C4-2B (cell line): ENCODE measurements at regions not wholly inside any gene's neighbourhood (a gene's known extent, or its start where the extent isn't known, plus 50 kb on each side); places are given as distances from the start of the nearest gene placed in this dataset.

Experiments
- H3K27ac ChIP-seq: fragments of 450-650 bp; 2 replicates; pipeline ENCODE4 v1.5.1; 2017
- ZFX ChIP-seq: fragments of 450-650 bp; IDR thresholded peaks from 2 replicates; pipeline ENCODE4 v1.6.1; 2017
- TF ChIP-seq, protein P1 (sequence below): fragments of 450-650 bp; conservative IDR thresholded peaks from 2 replicates; pipeline ENCODE4 v1.5.1; 2017; ENCODE audit warnings: mild to moderate bottlenecking

DNA sequence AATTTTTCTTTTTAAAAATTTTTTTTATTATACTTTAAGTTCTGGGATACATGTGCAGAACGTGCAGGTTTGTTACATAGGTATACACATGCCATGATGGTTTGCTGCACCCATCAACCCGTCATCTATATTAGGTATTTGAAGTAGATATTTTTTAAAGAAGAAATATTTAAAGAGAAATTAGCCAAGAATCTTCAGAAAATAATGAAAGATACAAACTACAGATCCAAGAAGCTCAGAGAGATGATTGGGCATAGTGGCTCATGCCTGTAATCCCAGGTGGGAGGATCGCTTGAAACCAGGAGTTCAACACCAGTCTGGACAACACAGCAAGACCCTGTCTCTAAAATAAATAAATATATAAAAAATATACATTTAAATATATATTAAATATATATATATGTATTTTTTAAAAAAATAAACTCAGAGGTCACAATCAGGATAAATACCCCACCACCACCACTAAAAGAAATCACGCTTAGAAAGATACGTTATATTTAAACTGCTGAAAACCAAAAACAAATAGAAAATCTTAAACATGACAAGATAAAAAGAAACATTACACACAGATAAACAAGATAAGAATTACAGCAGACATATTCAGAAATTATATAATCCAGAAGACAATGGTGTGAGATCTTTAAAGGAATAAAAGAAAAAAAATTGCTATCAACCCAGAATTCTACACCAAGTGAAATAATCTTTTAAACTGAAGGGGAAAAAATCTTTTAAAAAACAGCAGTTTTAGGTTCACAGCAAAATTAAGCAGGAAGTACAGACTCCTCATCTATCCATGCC is 57.5 kb downstream of the CSF2 start:
- TF ChIP-seq ZFX: no peak

DNA sequence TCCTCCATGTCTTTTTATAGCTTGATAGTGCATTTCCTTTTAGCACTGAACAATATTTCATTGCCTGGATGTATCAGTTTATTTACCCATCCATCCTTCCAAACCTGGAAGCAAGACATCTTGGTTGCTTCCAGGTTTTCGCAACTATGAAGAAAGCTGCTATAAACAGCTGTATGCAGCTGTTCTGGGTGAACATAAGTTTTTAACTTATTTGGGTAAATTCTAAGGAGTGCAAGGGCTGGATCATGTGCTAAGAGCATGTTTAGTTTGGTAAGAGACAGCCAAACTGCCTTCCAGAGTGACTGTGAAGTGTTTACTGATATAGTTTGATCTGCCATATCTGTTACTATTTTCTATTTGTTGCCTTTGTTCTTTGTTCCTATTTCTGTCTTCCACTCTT is 58.5 kb downstream of the CSF2 start:
- TF ChIP-seq, protein P1, sequence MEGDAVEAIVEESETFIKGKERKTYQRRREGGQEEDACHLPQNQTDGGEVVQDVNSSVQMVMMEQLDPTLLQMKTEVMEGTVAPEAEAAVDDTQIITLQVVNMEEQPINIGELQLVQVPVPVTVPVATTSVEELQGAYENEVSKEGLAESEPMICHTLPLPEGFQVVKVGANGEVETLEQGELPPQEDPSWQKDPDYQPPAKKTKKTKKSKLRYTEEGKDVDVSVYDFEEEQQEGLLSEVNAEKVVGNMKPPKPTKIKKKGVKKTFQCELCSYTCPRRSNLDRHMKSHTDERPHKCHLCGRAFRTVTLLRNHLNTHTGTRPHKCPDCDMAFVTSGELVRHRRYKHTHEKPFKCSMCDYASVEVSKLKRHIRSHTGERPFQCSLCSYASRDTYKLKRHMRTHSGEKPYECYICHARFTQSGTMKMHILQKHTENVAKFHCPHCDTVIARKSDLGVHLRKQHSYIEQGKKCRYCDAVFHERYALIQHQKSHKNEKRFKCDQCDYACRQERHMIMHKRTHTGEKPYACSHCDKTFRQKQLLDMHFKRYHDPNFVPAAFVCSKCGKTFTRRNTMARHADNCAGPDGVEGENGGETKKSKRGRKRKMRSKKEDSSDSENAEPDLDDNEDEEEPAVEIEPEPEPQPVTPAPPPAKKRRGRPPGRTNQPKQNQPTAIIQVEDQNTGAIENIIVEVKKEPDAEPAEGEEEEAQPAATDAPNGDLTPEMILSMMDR: no peak
- TF ChIP-seq ZFX: no peak
- H3K27ac ChIP-seq: no peak overlapping the region

More for the DNA sequence above, 57.5 kb downstream of the CSF2 start:
- H3K27ac ChIP-seq: no peak overlapping the region

DNA sequence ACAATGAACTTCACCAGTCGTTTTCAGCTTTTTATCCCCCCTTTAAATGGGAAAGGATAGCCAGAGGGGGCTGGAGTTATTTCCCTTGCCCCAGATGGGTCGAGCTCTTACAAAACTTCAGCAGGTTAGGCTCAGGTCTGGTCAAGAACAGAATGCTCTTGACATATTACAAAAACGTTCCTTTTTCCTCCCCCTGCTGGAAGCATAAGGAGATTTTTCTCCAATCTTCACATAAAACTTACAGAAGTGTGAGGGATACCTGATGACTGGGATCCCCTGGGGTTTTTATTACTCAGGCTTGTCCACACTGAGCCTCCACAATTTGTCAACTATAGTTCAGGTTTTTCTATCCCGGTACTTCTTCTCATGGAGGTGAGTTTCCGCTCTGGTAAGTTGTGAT is 60.8 kb downstream of the CSF2 start:
- H3K27ac ChIP-seq: no peak overlapping the region
- no peak for TF ChIP-seq ZFX
- TF ChIP-seq, protein P1: peak; percentile 41

DNA sequence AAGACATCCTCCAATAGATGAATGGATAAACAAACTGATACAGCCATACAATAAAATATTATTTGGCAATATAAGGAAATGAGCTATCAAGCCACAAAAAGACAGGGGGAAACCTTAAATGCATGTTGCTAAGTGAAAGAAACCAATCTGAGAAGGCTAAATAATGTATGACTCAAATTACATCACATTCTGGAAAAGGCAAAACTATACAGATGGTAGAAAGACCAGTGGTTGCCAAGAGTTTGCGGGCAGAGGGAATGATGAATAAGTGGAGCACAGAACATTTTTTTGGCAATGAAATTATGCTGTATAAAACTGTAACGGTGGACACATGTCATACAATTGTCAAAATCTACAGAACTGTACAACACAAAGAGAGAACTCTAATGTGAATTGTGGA is 63.3 kb downstream of the CSF2 start:
- no peak for TF ChIP-seq ZFX
- TF ChIP-seq, protein P1: no peak
- no peak overlapping the region for H3K27ac ChIP-seq

DNA sequence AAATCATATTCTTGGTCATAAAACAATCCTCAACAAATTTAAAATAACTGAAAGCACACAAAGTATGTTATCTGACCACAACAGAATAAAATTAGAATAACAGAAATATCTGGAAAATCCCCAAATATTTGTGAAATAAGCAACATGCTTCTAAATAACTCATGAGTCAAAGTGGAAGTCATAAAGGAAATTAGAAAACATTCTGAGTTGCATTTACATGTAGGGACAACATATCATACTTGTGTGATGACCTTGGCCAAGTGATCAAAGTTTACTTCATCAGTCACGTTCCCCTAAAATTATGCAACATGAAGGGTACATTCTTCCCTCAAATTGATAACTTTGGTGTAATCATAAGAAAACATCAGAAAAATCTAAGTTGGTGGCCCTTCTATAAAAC is 64.7 kb downstream of the CSF2 start:
- no peak overlapping the region for H3K27ac ChIP-seq
- TF ChIP-seq, protein P1: no peak
- TF ChIP-seq ZFX: no peak
